ENCODE measurements at regions not wholly inside any gene's neighbourhood (a gene's known extent, or its start where the extent isn't known, plus 50 kb on each side); places are given as distances from the start of the nearest gene placed in this dataset.

DNA sequence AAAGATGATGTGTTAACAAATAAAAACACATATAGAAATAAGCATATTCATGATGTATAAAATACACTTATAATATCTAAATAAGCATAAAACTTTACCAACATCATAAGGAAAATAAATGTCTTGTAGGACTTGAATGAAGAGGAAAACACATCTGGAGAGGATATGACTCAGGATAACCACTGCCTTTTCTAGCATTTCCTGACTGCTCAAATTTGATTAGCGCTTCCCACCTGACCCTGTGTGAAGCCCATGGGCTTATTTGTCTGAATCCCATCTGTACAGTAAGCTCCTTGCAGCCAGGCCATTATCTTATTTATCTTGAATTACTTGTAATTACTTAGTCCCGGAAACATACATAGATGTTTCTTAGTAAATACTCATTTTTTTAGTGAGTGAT lies 608.6 kb downstream of the COL12A1 start:
- TF ChIP-seq, protein P1, sequence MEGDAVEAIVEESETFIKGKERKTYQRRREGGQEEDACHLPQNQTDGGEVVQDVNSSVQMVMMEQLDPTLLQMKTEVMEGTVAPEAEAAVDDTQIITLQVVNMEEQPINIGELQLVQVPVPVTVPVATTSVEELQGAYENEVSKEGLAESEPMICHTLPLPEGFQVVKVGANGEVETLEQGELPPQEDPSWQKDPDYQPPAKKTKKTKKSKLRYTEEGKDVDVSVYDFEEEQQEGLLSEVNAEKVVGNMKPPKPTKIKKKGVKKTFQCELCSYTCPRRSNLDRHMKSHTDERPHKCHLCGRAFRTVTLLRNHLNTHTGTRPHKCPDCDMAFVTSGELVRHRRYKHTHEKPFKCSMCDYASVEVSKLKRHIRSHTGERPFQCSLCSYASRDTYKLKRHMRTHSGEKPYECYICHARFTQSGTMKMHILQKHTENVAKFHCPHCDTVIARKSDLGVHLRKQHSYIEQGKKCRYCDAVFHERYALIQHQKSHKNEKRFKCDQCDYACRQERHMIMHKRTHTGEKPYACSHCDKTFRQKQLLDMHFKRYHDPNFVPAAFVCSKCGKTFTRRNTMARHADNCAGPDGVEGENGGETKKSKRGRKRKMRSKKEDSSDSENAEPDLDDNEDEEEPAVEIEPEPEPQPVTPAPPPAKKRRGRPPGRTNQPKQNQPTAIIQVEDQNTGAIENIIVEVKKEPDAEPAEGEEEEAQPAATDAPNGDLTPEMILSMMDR (IDR thresholded peaks at IDR 0.05 in 4 of 5, conservative IDR thresholded peaks at IDR 0.05 in 1 of 5): no peak
- TF ChIP-seq POLR2A (IDR thresholded peaks at IDR 0.05): no peak
